MM.1S (cell line): ENCODE measurements at regions not wholly inside any gene's neighbourhood (a gene's known extent, or its start where the extent isn't known, plus 50 kb on each side); places are given as distances from the start of the nearest gene placed in this dataset.

Source experiments
- DNase-seq: peaks from one replicate; pipeline ENCODE4 v3.0.0-alpha.2; 2015
- H2AFZ ChIP-seq: fragments of 300-600 bp; sonication (generic); 2 replicates; pipeline ENCODE4 v1.6.0; 2016; ENCODE audit warnings: antibody characterized with exemption, low read length
- H3F3A ChIP-seq: fragments of 300-600 bp; sonication (generic); 2 replicates; pipeline ENCODE4 v1.6.1; 2016; ENCODE audit warnings: mild to moderate bottlenecking, antibody characterized with exemption, low read length, moderate library complexity, mixed read lengths; ENCODE audit not compliant: insufficient read depth
- H3K27ac ChIP-seq: fragments of 300-600 bp; sonication (generic); 2 replicates; pipeline ENCODE4 v1.5.1; 2016; ENCODE audit warnings: mild to moderate bottlenecking, low read length
- H3K27me3 ChIP-seq: fragments of 300-600 bp; sonication (generic); replicated peaks from 2 replicates; pipeline ENCODE4 v1.6.0; 2016; ENCODE audit warnings: low read length; ENCODE audit not compliant: insufficient read depth
- H3K36me3 ChIP-seq: fragments of 300-600 bp; sonication (generic); replicated peaks from 2 replicates; pipeline ENCODE4 v1.6.1; 2016; ENCODE audit warnings: mild to moderate bottlenecking, low read length, mixed read lengths; ENCODE audit not compliant: insufficient read depth
- H3K4me1 ChIP-seq: fragments of 300-600 bp; sonication (generic); 2 replicates; pipeline ENCODE4 v1.6.1; 2016; ENCODE audit warnings: low read length, mixed read lengths
- H3K4me2 ChIP-seq: fragments of 300-600 bp; sonication (generic); 2 replicates; pipeline ENCODE4 v1.6.0; 2016; ENCODE audit warnings: low read depth, low read length
- H3K4me3 ChIP-seq: fragments of 300-600 bp; sonication (generic); 2 replicates; pipeline ENCODE4 v1.5.1; 2016; ENCODE audit warnings: low read length, mixed read lengths
- H3K79me2 ChIP-seq: fragments of 300-600 bp; sonication (generic); 2 replicates; pipeline ENCODE4 v1.6.1; 2016; ENCODE audit warnings: mixed run types, low read length, mixed read lengths
- H3K9ac ChIP-seq: fragments of 300-600 bp; sonication (generic); 2 replicates; pipeline ENCODE4 v1.6.1; 2016; ENCODE audit warnings: low read length, mixed read lengths
- H3K9me2 ChIP-seq: fragments of 300-600 bp; sonication (generic); replicated peaks from 2 replicates; pipeline ENCODE4 v1.6.1; 2016; ENCODE audit warnings: mild to moderate bottlenecking, low read length, mixed read lengths; ENCODE audit not compliant: insufficient read depth
- H3K9me3 ChIP-seq: fragments of 300-600 bp; sonication (generic); replicated peaks from 2 replicates; pipeline ENCODE4 v1.6.1; 2016; ENCODE audit warnings: mild to moderate bottlenecking, low read length, mixed read lengths; ENCODE audit not compliant: insufficient read depth
- H4K20me1 ChIP-seq: fragments of 300-600 bp; sonication (generic); 2 replicates; pipeline ENCODE4 v1.6.1; 2016; ENCODE audit warnings: mild to moderate bottlenecking, low read length, moderate library complexity, mixed read lengths; ENCODE audit not compliant: insufficient read depth
- CTCF ChIP-seq: fragments of 300-600 bp; sonication (generic); IDR thresholded peaks from 2 replicates; pipeline ENCODE4 v1.5.1; 2016; ENCODE audit warnings: antibody characterized with exemption, low read length, mixed read lengths
- EZH2 ChIP-seq: fragments of 300-600 bp; sonication (generic); optimal IDR thresholded peaks from 2 replicates; pipeline ENCODE3; 2017; ENCODE audit warnings: low read depth, mild to moderate bottlenecking, antibody characterized with exemption, low read length, mixed read lengths
- EZH2phosphoT487 ChIP-seq: fragments of 300-600 bp; sonication (generic); IDR thresholded peaks from 2 replicates; pipeline ENCODE4 v1.6.1; 2018; ENCODE audit warnings: antibody characterized with exemption, low read length

GRCh38 chr1:108053270-108054013, 88.5 kb upstream of the VAV3 start:
- no peak overlapping the region for H3K4me2 ChIP-seq
- H3K79me2 ChIP-seq = no peaks in the 10 kb centered on the region
- no peak overlapping the region for H3K27ac ChIP-seq
- no peak for TF ChIP-seq EZH2phosphoT487
- no peaks in the 10 kb centered on the region for H3K36me3 ChIP-seq
- DNase-seq = no peak
- no peaks in the 10 kb centered on the region for H3K27me3 ChIP-seq
- H3K9me2 ChIP-seq = no peaks in the 10 kb centered on the region
- H4K20me1 ChIP-seq = no peaks in the 10 kb centered on the region
- H3K9me3 ChIP-seq = no peaks in the 10 kb centered on the region
- no peak overlapping the region for H2AFZ ChIP-seq
- no peaks in the 10 kb centered on the region for H3F3A ChIP-seq
- no peak overlapping the region for H3K9ac ChIP-seq
- no peak overlapping the region for H3K4me3 ChIP-seq
- no peaks in the 10 kb centered on the region for H3K4me1 ChIP-seq

- Histone ChIP-seq H3F3A (no peaks in the 10 kb centered on the region), H3K9me3 (no peaks in the 10 kb centered on the region), H4K20me1 (no peaks in the 10 kb centered on the region), H3K9me2 (no peaks in the 10 kb centered on the region), H3K9ac (no peak overlapping the region), H2AFZ (no peak overlapping the region), H3K4me2 (no peak overlapping the region), H3K4me1 (no peaks in the 10 kb centered on the region), H3K79me2 (no peaks in the 10 kb centered on the region), H3K27me3 (no peaks in the 10 kb centered on the region), H3K27ac (no peak overlapping the region), H3K36me3 (no peaks in the 10 kb centered on the region), H3K4me3 (no peak overlapping the region)
- DNase-seq = no peak
- TF ChIP-seq EZH2phosphoT487 (no peak), CTCF (no peak), EZH2 (no peak)
These were observed 86.8 kb upstream of the VAV3 start for GRCh38 chr1:108051631-108052377.

GRCh38 chr1:108050911-108051629, 86.1 kb upstream of the VAV3 start:
- TF ChIP-seq CTCF (no peak), EZH2 (no peak), EZH2phosphoT487 (no peak)

More at GRCh38 chr1:108050911-108051629, 86.1 kb upstream of the VAV3 start:
- no peaks in the 10 kb centered on the region for H3F3A ChIP-seq
- H3K9me2 ChIP-seq = no peaks in the 10 kb centered on the region
- no peak overlapping the region for H3K4me2 ChIP-seq
- no peak for DNase-seq
- H4K20me1 ChIP-seq = no peaks in the 10 kb centered on the region
- H3K9me3 ChIP-seq = no peaks in the 10 kb centered on the region
- no peaks in the 10 kb centered on the region for H3K36me3 ChIP-seq
- no peak overlapping the region for H3K9ac ChIP-seq
- H2AFZ ChIP-seq = no peak overlapping the region
- H3K4me1 ChIP-seq = no peaks in the 10 kb centered on the region
- no peak overlapping the region for H3K27ac ChIP-seq
- no peaks in the 10 kb centered on the region for H3K79me2 ChIP-seq
- no peaks in the 10 kb centered on the region for H3K27me3 ChIP-seq
- H3K4me3 ChIP-seq = no peak overlapping the region
